ENCODE measurements at regions not wholly inside any gene's neighbourhood (a gene's known extent, or its start where the extent isn't known, plus 50 kb on each side); places are given as distances from the start of the nearest gene placed in this dataset.

- no peaks in the 10 kb centered on the region for H3K9me3 ChIP-seq (ENCODE audit: low read depth, low read length)
- H3K4me3 ChIP-seq (ENCODE audit: insufficient read depth, low read length), result no peak overlapping the region
- no peaks in the 10 kb centered on the region for H3K4me1 ChIP-seq (ENCODE audit: insufficient read depth, low read length)
- H3K36me3 ChIP-seq (ENCODE audit: insufficient read depth, low read length), result no peaks in the 10 kb centered on the region
- H2AFZ ChIP-seq (ENCODE audit: low read length), result no peak overlapping the region
- H4K20me1 ChIP-seq (ENCODE audit: insufficient read depth, low read length), result no peaks in the 10 kb centered on the region
- no peaks in the 10 kb centered on the region for H3K79me2 ChIP-seq (ENCODE audit: insufficient read depth, low read length)
- TF ChIP-seq CTCF (IDR thresholded peaks at IDR 0.05; ENCODE audit: extremely low read depth, low read depth, low read length), result no peak
- H3K27ac ChIP-seq (ENCODE audit: low read depth, low read length), result no peak overlapping the region
- no peak for DNase-seq (ENCODE audit: insufficient read length, low spot score, missing footprints)
- peaks cover 9% of the 10 kb centered on the region for H3K27me3 ChIP-seq (ENCODE audit: insufficient read depth, low read length)
- no peak overlapping the region for H3K4me2 ChIP-seq (ENCODE audit: insufficient read depth, low read length)
These were observed 135.0 kb upstream of the UBE2E2 start for GRCh38 chr3:23068016-23068728.

- Histone ChIP-seq H3K36me3 (ENCODE audit: insufficient read depth, low read length) (no peaks in the 10 kb centered on the region), H3K79me2 (ENCODE audit: insufficient read depth, low read length) (no peaks in the 10 kb centered on the region), H2AFZ (ENCODE audit: low read length) (no peak overlapping the region), H3K27ac (ENCODE audit: low read depth, low read length) (no peak overlapping the region), H3K4me1 (ENCODE audit: insufficient read depth, low read length) (no peaks in the 10 kb centered on the region), H3K27me3 (ENCODE audit: insufficient read depth, low read length) (peaks cover 13% of the 10 kb centered on the region), H3K4me2 (ENCODE audit: insufficient read depth, low read length) (no peak overlapping the region), H4K20me1 (ENCODE audit: insufficient read depth, low read length) (no peaks in the 10 kb centered on the region), H3K9me3 (ENCODE audit: low read depth, low read length) (no peaks in the 10 kb centered on the region), H3K4me3 (ENCODE audit: insufficient read depth, low read length) (no peak overlapping the region)
- no peak for DNase-seq (ENCODE audit: insufficient read length, low spot score, missing footprints)
- no peak for TF ChIP-seq CTCF (IDR thresholded peaks at IDR 0.05; ENCODE audit: extremely low read depth, low read depth, low read length)
These were observed 131.8 kb upstream of the UBE2E2 start for GRCh38 chr3:23071296-23071695.

GRCh38 chr3:23071758-23072157 lies 131.4 kb upstream of the UBE2E2 start:
- Histone ChIP-seq H3K27me3 (ENCODE audit: insufficient read depth, low read length) (peaks cover 13% of the 10 kb centered on the region), H3K36me3 (ENCODE audit: insufficient read depth, low read length) (no peaks in the 10 kb centered on the region), H2AFZ (ENCODE audit: low read length) (no peak overlapping the region), H3K4me3 (ENCODE audit: insufficient read depth, low read length) (no peak overlapping the region), H3K4me1 (ENCODE audit: insufficient read depth, low read length) (no peaks in the 10 kb centered on the region), H3K4me2 (ENCODE audit: insufficient read depth, low read length) (no peak overlapping the region), H4K20me1 (ENCODE audit: insufficient read depth, low read length) (no peaks in the 10 kb centered on the region), H3K79me2 (ENCODE audit: insufficient read depth, low read length) (no peaks in the 10 kb centered on the region), H3K27ac (ENCODE audit: low read depth, low read length) (no peak overlapping the region), H3K9me3 (ENCODE audit: low read depth, low read length) (no peaks in the 10 kb centered on the region)
- no peak for TF ChIP-seq CTCF (IDR thresholded peaks at IDR 0.05; ENCODE audit: extremely low read depth, low read depth, low read length)
- DNase-seq (ENCODE audit: insufficient read length, low spot score, missing footprints), result no peak

GRCh38 chr3:23072693-23073092 lies 130.4 kb upstream of the UBE2E2 start:
- Histone ChIP-seq H3K27ac (ENCODE audit: low read depth, low read length) (no peak overlapping the region), H3K9me3 (ENCODE audit: low read depth, low read length) (no peaks in the 10 kb centered on the region), H3K4me3 (ENCODE audit: insufficient read depth, low read length) (no peak overlapping the region), H3K4me2 (ENCODE audit: insufficient read depth, low read length) (no peak overlapping the region), H3K36me3 (ENCODE audit: insufficient read depth, low read length) (no peaks in the 10 kb centered on the region), H3K79me2 (ENCODE audit: insufficient read depth, low read length) (no peaks in the 10 kb centered on the region), H3K27me3 (ENCODE audit: insufficient read depth, low read length) (peaks cover 21% of the 10 kb centered on the region), H3K4me1 (ENCODE audit: insufficient read depth, low read length) (no peaks in the 10 kb centered on the region), H4K20me1 (ENCODE audit: insufficient read depth, low read length) (no peaks in the 10 kb centered on the region), H2AFZ (ENCODE audit: low read length) (no peak overlapping the region)
- DNase-seq (ENCODE audit: insufficient read length, low spot score, missing footprints), result no peak
- TF ChIP-seq CTCF (IDR thresholded peaks at IDR 0.05; ENCODE audit: extremely low read depth, low read depth, low read length), result no peak
